PC-3 (cell line): ENCODE measurements at regions not wholly inside any gene's neighbourhood (a gene's known extent, or its start where the extent isn't known, plus 50 kb on each side); places are given as distances from the start of the nearest gene placed in this dataset.

ENCODE experiments used
- ATAC-seq: fragments of 200-7000 bp; cut with Tn5 transposase; 2 replicates; pipeline ENCODE4 v1.9.1; 2020; ENCODE audit warnings: mild to moderate bottlenecking, moderate library complexity
- BruUV-seq: library from RNA; stranded (reverse); fragments of 400-500 nt; replicated peaks from 2 replicates; lab custom pipeline; 2021; lab: Mats Ljungman, UMichigan
- CTCF ChIA-PET: fragments of 300-600 bp; sonication (Branson Sonifier 250); formaldehyde crosslinking; loops from one replicate; lab custom pipeline; 2022; ENCODE audit warnings: antibody characterized with exemption; lab: Charles Lee
- POLR2A ChIA-PET: fragments of 300-600 bp; sonication (Branson Sonifier 250); formaldehyde crosslinking; loops from one replicate; lab custom pipeline; 2022; ENCODE audit warnings: antibody characterized with exemption; ENCODE audit not compliant: unreplicated experiment; lab: Charles Lee
- DNase-seq: peaks from one replicate; pipeline ENCODE4 v3.0.0-alpha.2; 2015
- H2AFZ ChIP-seq: fragments of 300-600 bp; sonication (generic); 2 replicates; pipeline ENCODE4 v1.6.0; 2016; ENCODE audit warnings: antibody characterized with exemption, low read length
- H3F3A ChIP-seq: fragments of 300-600 bp; sonication (generic); one replicate; pipeline ENCODE4 v1.6.0; 2017; ENCODE audit warnings: antibody characterized with exemption, low read length, control low read depth, mild to moderate bottlenecking; ENCODE audit not compliant: unreplicated experiment
- H3K27ac ChIP-seq: fragments of 300-600 bp; sonication (generic); 2 replicates; pipeline ENCODE4 v1.5.1; 2016; ENCODE audit warnings: mild to moderate bottlenecking, low read length
- H3K27me3 ChIP-seq: fragments of 300-600 bp; sonication (generic); 2 replicates; pipeline ENCODE4 v1.6.1; 2016; ENCODE audit warnings: low read length, mixed read lengths
- H3K36me3 ChIP-seq: fragments of 300-600 bp; sonication (generic); 2 replicates; pipeline ENCODE4 v1.6.1; 2016; ENCODE audit warnings: low read depth, mixed run types, low read length, mixed read lengths
- H3K4me1 ChIP-seq: fragments of 300-600 bp; sonication (generic); 2 replicates; pipeline ENCODE4 v1.5.1; 2016; ENCODE audit warnings: low read length; ENCODE audit not compliant: insufficient read depth
- H3K4me2 ChIP-seq: fragments of 300-600 bp; sonication (generic); 2 replicates; pipeline ENCODE4 v1.6.0; 2016; ENCODE audit warnings: low read length
- H3K4me3 ChIP-seq: fragments of 300-600 bp; sonication (generic); 2 replicates; pipeline ENCODE4 v1.5.1; 2016; ENCODE audit warnings: mild to moderate bottlenecking, low read length, mixed read lengths
- H3K79me2 ChIP-seq: fragments of 300-600 bp; sonication (generic); 2 replicates; pipeline ENCODE4 v1.6.1; 2017; ENCODE audit warnings: low read length, mixed read lengths
- H3K9ac ChIP-seq: fragments of 300-600 bp; sonication (generic); 2 replicates; pipeline ENCODE4 v1.6.0; 2016; ENCODE audit warnings: mild to moderate bottlenecking, low read length
- H3K9me2 ChIP-seq: fragments of 300-600 bp; sonication (generic); replicated peaks from 2 replicates; pipeline ENCODE4 v1.6.1; 2016; ENCODE audit warnings: mixed run types, low read length, mixed read lengths
- H3K9me3 ChIP-seq: fragments of 300-600 bp; sonication (generic); 2 replicates; pipeline ENCODE4 v1.6.1; 2016; ENCODE audit warnings: low read length, mixed read lengths
- H4K20me1 ChIP-seq: fragments of 300-600 bp; sonication (generic); 2 replicates; pipeline ENCODE4 v1.6.1; 2016; ENCODE audit warnings: low read length, mixed read lengths
- EZH2 ChIP-seq: fragments of 300-600 bp; sonication (generic); IDR thresholded peaks from one replicate; pipeline ENCODE4 v1.6.1; 2017; ENCODE audit warnings: antibody characterized with exemption, mild to moderate bottlenecking, low read length; ENCODE audit not compliant: unreplicated experiment
- EZH2phosphoT487 ChIP-seq: fragments of 300-600 bp; sonication (generic); IDR thresholded peaks from 2 replicates; pipeline ENCODE4 v1.6.1; 2018; ENCODE audit warnings: mild to moderate bottlenecking, antibody characterized with exemption, low read length, borderline replicate concordance
- intact Hi-C: fragments of 100-400 bp; cut with micrococcal nuclease; formaldehyde crosslinking; loops from 2 replicates; pipeline ENCODE4 v1.9.0; 2023
- TF ChIP-seq, protein P1 (sequence below): fragments of 300-600 bp; sonication (generic); conservative IDR thresholded peaks from 2 replicates; pipeline ENCODE4 v1.5.1; 2017; ENCODE audit warnings: antibody characterized with exemption, low read depth, mild to moderate bottlenecking, low read length

DNA sequence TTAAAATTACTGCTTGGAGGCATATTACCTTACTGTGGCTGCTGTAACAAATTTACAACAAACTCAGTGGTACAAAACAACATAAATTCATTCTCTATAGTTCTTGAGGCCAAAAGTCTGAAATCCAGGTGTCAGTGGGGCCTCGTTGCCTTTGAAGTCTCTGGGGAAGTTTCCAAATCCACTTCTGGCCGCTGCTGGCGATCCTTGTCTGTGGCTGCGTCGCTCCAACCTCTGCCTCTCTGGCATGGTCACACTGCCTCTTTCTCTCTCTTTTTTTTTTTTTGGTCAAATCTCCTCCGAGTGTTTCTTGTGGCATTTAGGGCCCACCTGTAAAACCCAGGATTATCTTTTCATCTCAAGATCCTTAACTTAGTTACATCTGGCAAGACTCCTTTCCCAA lies 182.8 kb downstream of the ST6GAL2 start:
- Histone ChIP-seq H3K4me2 (no peak overlapping the region), H3K4me3 (no peak overlapping the region), H3K79me2 (no peaks in the 10 kb centered on the region), H3K9me3 (no peaks in the 10 kb centered on the region), H3K9me2 (no peaks in the 10 kb centered on the region), H3K9ac (no peak overlapping the region), H4K20me1 (no peaks in the 10 kb centered on the region), H3K36me3 (no peaks in the 10 kb centered on the region), H3F3A (no peaks in the 10 kb centered on the region), H3K27me3 (peaks cover 62% of the 10 kb centered on the region), H3K4me1 (no peaks in the 10 kb centered on the region), H3K27ac (no peak overlapping the region), H2AFZ (no peak overlapping the region)
- ATAC-seq = no peak
- no peak for DNase-seq
- BruUV-seq = no TSS peak
- CTCF ChIA-PET = no interaction called here
- POLR2A ChIA-PET = interaction anchor here (0.6 kb wide), 1 partner anchor 11 kb away, joined by 3 read pairs; no protein-coding TSS in a partner anchor
- intact Hi-C loops = no loop called here
- TF ChIP-seq, protein P1, sequence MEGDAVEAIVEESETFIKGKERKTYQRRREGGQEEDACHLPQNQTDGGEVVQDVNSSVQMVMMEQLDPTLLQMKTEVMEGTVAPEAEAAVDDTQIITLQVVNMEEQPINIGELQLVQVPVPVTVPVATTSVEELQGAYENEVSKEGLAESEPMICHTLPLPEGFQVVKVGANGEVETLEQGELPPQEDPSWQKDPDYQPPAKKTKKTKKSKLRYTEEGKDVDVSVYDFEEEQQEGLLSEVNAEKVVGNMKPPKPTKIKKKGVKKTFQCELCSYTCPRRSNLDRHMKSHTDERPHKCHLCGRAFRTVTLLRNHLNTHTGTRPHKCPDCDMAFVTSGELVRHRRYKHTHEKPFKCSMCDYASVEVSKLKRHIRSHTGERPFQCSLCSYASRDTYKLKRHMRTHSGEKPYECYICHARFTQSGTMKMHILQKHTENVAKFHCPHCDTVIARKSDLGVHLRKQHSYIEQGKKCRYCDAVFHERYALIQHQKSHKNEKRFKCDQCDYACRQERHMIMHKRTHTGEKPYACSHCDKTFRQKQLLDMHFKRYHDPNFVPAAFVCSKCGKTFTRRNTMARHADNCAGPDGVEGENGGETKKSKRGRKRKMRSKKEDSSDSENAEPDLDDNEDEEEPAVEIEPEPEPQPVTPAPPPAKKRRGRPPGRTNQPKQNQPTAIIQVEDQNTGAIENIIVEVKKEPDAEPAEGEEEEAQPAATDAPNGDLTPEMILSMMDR = no peak
- TF ChIP-seq EZH2phosphoT487 (no peak), EZH2 (no peak)

DNA sequence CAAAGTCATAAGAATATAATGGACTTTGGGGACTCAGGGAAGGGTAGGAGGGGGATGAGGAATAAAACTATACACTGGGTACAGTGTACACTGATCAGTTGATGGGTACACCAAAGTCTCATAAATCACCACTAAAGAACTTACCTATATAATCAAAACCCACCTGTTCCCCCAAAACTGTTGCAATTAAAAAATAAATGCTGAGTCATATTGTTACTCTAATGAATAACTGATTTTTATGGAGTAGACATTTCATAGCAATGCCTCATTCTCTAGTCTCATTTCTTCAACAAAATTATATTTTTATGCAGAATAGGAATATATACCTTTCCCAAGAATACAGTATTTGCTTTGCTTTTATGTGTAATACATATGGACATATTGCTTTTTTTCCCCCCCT lies 181.2 kb downstream of the ST6GAL2 start:
- no peak overlapping the region for H3K4me2 ChIP-seq
- H3K79me2 ChIP-seq = no peaks in the 10 kb centered on the region
- H3K36me3 ChIP-seq = no peaks in the 10 kb centered on the region
- TF ChIP-seq, protein P1 = no peak
- TF ChIP-seq EZH2 (no peak), EZH2phosphoT487 (no peak)
- no peak for DNase-seq
- ATAC-seq = no peak
- no peaks in the 10 kb centered on the region for H4K20me1 ChIP-seq
- BruUV-seq = no TSS peak
- H3K27ac ChIP-seq = no peak overlapping the region
- no peaks in the 10 kb centered on the region for H3K9me2 ChIP-seq
- no peaks in the 10 kb centered on the region for H3K9me3 ChIP-seq
- H3K27me3 ChIP-seq = peaks cover 50% of the 10 kb centered on the region
- POLR2A ChIA-PET = no interaction called here
- no peaks in the 10 kb centered on the region for H3K4me1 ChIP-seq
- H3F3A ChIP-seq = no peaks in the 10 kb centered on the region
- CTCF ChIA-PET = no interaction called here
- no peak overlapping the region for H2AFZ ChIP-seq
- H3K9ac ChIP-seq = no peak overlapping the region
- intact Hi-C loops = no loop called here
- H3K4me3 ChIP-seq = no peak overlapping the region

DNA sequence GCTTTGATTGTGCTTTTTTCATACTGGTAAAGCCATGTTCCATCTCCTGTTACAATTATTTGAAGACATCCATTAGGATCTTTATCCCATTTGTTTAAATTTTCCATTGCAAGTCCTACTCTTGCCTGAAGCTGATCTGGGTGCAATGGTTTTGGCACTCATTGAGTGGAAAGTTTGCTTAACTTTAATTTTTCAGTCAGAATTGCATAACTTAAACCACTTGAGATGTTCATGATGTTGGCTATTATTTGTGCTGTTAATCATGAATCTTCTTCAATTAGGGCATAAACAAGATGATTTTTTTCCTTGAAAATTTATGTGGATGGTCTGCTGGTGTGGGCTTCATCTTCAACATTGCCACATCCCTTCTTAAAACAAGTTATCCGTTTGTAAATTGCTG lies 180.1 kb downstream of the ST6GAL2 start:
- CTCF ChIA-PET = no interaction called here
- H3K4me3 ChIP-seq = no peak overlapping the region
- H3K9me3 ChIP-seq = no peaks in the 10 kb centered on the region
- H3K9me2 ChIP-seq = no peaks in the 10 kb centered on the region
- BruUV-seq = no TSS peak
- H3K79me2 ChIP-seq = no peaks in the 10 kb centered on the region
- no peak overlapping the region for H3K4me2 ChIP-seq
- DNase-seq = no peak
- H3K27ac ChIP-seq = no peak overlapping the region
- POLR2A ChIA-PET = no interaction called here
- no peak overlapping the region for H2AFZ ChIP-seq
- H4K20me1 ChIP-seq = no peaks in the 10 kb centered on the region
- ATAC-seq = no peak
- H3K4me1 ChIP-seq = no peaks in the 10 kb centered on the region
- intact Hi-C loops = no loop called here
- H3K36me3 ChIP-seq = no peaks in the 10 kb centered on the region
- TF ChIP-seq EZH2 (no peak), EZH2phosphoT487 (no peak)
- H3K9ac ChIP-seq = no peak overlapping the region
- H3K27me3 ChIP-seq = peaks cover 41% of the 10 kb centered on the region
- no peaks in the 10 kb centered on the region for H3F3A ChIP-seq
